DMS 273 (cell line): ENCODE measurements at regions not wholly inside any gene's neighbourhood (a gene's known extent, or its start where the extent isn't known, plus 50 kb on each side); places are given as distances from the start of the nearest gene placed in this dataset.

ENCODE experiments used
- DNase-seq: peaks from one replicate; lab custom pipeline; 2025; ENCODE audit not compliant: unreplicated experiment; lab: John Stamatoyannopoulos, UW

GRCh38 chr3:168336276-168336675, 240.6 kb upstream of the GOLIM4 start:
- DNase-seq = no peak

GRCh38 chr3:168333410-168333935, 237.7 kb upstream of the GOLIM4 start:
- no peak for DNase-seq

- no peak for DNase-seq
These were observed 236.0 kb upstream of the GOLIM4 start for GRCh38 chr3:168331756-168332155.

- no peak for DNase-seq
These were observed 235.3 kb upstream of the GOLIM4 start for GRCh38 chr3:168330983-168331382.

- DNase-seq = no peak
These were observed 232.1 kb upstream of the GOLIM4 start for GRCh38 chr3:168327856-168328255.

GRCh38 chr3:168325684-168326083, 230.0 kb upstream of the GOLIM4 start:
- peak; percentile 41 for DNase-seq

- DNase-seq = no peak
These were observed 227.2 kb upstream of the GOLIM4 start for GRCh38 chr3:168322941-168323340.

- DNase-seq = no peak
These were observed 218.4 kb upstream of the GOLIM4 start for GRCh38 chr3:168314166-168314565.

GRCh38 chr3:168312984-168313383, 217.3 kb upstream of the GOLIM4 start:
- DNase-seq = no peak

GRCh38 chr3:168307893-168308292, 212.2 kb upstream of the GOLIM4 start:
- DNase-seq = no peak

GRCh38 chr3:168295027-168295426, 199.3 kb upstream of the GOLIM4 start:
- no peak for DNase-seq

GRCh38 chr3:168292296-168292695, 196.6 kb upstream of the GOLIM4 start:
- DNase-seq = no peak

- peak; percentile 31 for DNase-seq
These were observed 193.8 kb upstream of the GOLIM4 start for GRCh38 chr3:168289471-168290008.

GRCh38 chr3:168288511-168289401, 193.0 kb upstream of the GOLIM4 start:
- peak; percentile 56 for DNase-seq

- DNase-seq = no peak
These were observed 189.8 kb upstream of the GOLIM4 start for GRCh38 chr3:168285506-168285905.

- DNase-seq = no peak
These were observed 189.0 kb upstream of the GOLIM4 start for GRCh38 chr3:168284728-168285127.

GRCh38 chr3:168275662-168276061, 179.9 kb upstream of the GOLIM4 start:
- DNase-seq = no peak

- no peak for DNase-seq
These were observed 178.2 kb upstream of the GOLIM4 start for GRCh38 chr3:168273917-168274316.

- DNase-seq = no peak
These were observed 177.3 kb upstream of the GOLIM4 start for GRCh38 chr3:168273036-168273435.

GRCh38 chr3:168272343-168272985, 176.7 kb upstream of the GOLIM4 start:
- no peak for DNase-seq

- DNase-seq = peak; percentile 57
These were observed 176.2 kb upstream of the GOLIM4 start for GRCh38 chr3:168271932-168272331.

GRCh38 chr3:168269001-168269400, 173.3 kb upstream of the GOLIM4 start:
- no peak for DNase-seq
